A673 (cell line): ENCODE measurements at regions not wholly inside any gene's neighbourhood (a gene's known extent, or its start where the extent isn't known, plus 50 kb on each side); places are given as distances from the start of the nearest gene placed in this dataset.

Experiments used
- BruUV-seq: library from RNA; stranded (reverse); fragments of 400-500 nt; replicated peaks from 2 replicates; lab custom pipeline; 2021; lab: Mats Ljungman, UMichigan
- CTCF ChIA-PET: fragments of 300-600 bp; sonication (Branson Sonifier 250); formaldehyde crosslinking; loops from one replicate; lab custom pipeline; 2022; ENCODE audit warnings: antibody characterized with exemption; lab: Charles Lee
- POLR2A ChIA-PET: fragments of 300-600 bp; sonication (Branson Sonifier 250); formaldehyde crosslinking; loops from one replicate; lab custom pipeline; 2022; ENCODE audit warnings: antibody characterized with exemption; ENCODE audit not compliant: low non-redundant PET; lab: Charles Lee
- DNase-seq: peaks from one replicate; pipeline ENCODE4 v3.0.0-alpha.2; 2015; ENCODE audit warnings: low spot score
- H3K27ac ChIP-seq: fragments of 200-600 bp; sonication (generic); 2 replicates; pipeline ENCODE4 v1.5.1; 2016; ENCODE audit warnings: mixed run types, low read depth, mild to moderate bottlenecking, mixed read lengths, antibody characterized with exemption, low read length; ENCODE audit not compliant: poor library complexity, severe bottlenecking
- H3K27me3 ChIP-seq: fragments of 200-600 bp; sonication (generic); replicated peaks from 2 replicates; pipeline ENCODE4 v1.6.1; 2017; ENCODE audit warnings: mixed run types, low read depth, mild to moderate bottlenecking, mixed read lengths, antibody characterized with exemption, low read length; ENCODE audit not compliant: insufficient read depth, poor library complexity
- H3K36me3 ChIP-seq: fragments of 200-600 bp; sonication (generic); 2 replicates; pipeline ENCODE4 v1.6.1; 2016; ENCODE audit warnings: mixed run types, mild to moderate bottlenecking, mixed read lengths, antibody characterized with exemption, low read length; ENCODE audit not compliant: insufficient read depth, poor library complexity, severe bottlenecking
- H3K4me1 ChIP-seq: fragments of 200-600 bp; sonication (generic); 2 replicates; pipeline ENCODE4 v1.6.1; 2017; ENCODE audit warnings: mixed run types, mild to moderate bottlenecking, mixed read lengths, antibody characterized with exemption, low read length; ENCODE audit not compliant: insufficient read depth, poor library complexity, severe bottlenecking
- H3K4me3 ChIP-seq: fragments of 200-600 bp; sonication (generic); 2 replicates; pipeline ENCODE4 v1.5.1; 2016; ENCODE audit warnings: low read depth, mixed run types, mild to moderate bottlenecking, mixed read lengths, low read length; ENCODE audit not compliant: poor library complexity, severe bottlenecking
- H3K9me3 ChIP-seq: fragments of 200-600 bp; sonication (generic); 2 replicates; pipeline ENCODE4 v1.6.1; 2016; ENCODE audit warnings: mixed run types, low read depth, mild to moderate bottlenecking, mixed read lengths, antibody characterized with exemption, low read length; ENCODE audit not compliant: poor library complexity, severe bottlenecking
- EZH2 ChIP-seq: fragments of 200-600 bp; sonication (generic); IDR thresholded peaks from 2 replicates; pipeline ENCODE4 v1.6.1; 2017; ENCODE audit warnings: borderline replicate concordance, low read depth, mild to moderate bottlenecking, mixed read lengths, antibody characterized with exemption, low read length; ENCODE audit not compliant: poor library complexity, severe bottlenecking
- intact Hi-C: fragments of 100-400 bp; cut with micrococcal nuclease; formaldehyde crosslinking; loops from one replicate; pipeline ENCODE4 v1.10.0; 2022; ENCODE audit not compliant: unreplicated experiment
- TF ChIP-seq, protein P1 (sequence below): fragments of 300-800, 200-600 bp; sonication (generic); conservative IDR thresholded peaks from 2 replicates; pipeline ENCODE4 v1.5.1; 2017; ENCODE audit warnings: low read depth, mild to moderate bottlenecking, antibody characterized with exemption, low read length, moderate library complexity, mixed read lengths

DNA sequence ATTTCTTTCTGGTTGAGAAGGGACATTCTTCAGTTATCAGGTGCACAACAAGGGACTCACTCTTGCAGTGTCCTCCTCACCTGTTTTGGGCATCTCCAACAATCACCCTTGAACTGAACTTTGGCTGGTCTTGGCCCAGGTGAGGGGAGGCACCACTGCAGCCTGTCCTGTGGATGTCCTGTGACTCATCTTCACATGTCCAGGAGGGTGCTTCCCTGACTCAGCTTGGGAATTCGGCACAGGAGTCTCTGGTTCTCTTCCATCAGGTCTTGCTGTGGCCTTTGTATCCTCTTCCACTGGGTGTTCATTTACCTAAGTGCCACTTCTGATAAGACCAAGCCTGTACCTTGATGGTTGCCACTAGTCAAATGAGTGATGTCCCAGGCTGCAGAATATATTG is 196.7 kb upstream of the MKI67 start:
- no TSS peak for BruUV-seq
- Histone ChIP-seq H3K27ac (no peak overlapping the region), H3K36me3 (no peaks in the 10 kb centered on the region), H3K27me3 (peaks cover 69% of the 10 kb centered on the region), H3K4me3 (no peak overlapping the region), H3K4me1 (no peaks in the 10 kb centered on the region), H3K9me3 (peaks cover 3% of the 10 kb centered on the region)
- POLR2A ChIA-PET: no interaction called here
- intact Hi-C loops: no loop called here
- TF ChIP-seq, protein P1, sequence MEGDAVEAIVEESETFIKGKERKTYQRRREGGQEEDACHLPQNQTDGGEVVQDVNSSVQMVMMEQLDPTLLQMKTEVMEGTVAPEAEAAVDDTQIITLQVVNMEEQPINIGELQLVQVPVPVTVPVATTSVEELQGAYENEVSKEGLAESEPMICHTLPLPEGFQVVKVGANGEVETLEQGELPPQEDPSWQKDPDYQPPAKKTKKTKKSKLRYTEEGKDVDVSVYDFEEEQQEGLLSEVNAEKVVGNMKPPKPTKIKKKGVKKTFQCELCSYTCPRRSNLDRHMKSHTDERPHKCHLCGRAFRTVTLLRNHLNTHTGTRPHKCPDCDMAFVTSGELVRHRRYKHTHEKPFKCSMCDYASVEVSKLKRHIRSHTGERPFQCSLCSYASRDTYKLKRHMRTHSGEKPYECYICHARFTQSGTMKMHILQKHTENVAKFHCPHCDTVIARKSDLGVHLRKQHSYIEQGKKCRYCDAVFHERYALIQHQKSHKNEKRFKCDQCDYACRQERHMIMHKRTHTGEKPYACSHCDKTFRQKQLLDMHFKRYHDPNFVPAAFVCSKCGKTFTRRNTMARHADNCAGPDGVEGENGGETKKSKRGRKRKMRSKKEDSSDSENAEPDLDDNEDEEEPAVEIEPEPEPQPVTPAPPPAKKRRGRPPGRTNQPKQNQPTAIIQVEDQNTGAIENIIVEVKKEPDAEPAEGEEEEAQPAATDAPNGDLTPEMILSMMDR: no peak
- no peak for TF ChIP-seq EZH2
- DNase-seq: no peak
- CTCF ChIA-PET: no interaction called here

DNA sequence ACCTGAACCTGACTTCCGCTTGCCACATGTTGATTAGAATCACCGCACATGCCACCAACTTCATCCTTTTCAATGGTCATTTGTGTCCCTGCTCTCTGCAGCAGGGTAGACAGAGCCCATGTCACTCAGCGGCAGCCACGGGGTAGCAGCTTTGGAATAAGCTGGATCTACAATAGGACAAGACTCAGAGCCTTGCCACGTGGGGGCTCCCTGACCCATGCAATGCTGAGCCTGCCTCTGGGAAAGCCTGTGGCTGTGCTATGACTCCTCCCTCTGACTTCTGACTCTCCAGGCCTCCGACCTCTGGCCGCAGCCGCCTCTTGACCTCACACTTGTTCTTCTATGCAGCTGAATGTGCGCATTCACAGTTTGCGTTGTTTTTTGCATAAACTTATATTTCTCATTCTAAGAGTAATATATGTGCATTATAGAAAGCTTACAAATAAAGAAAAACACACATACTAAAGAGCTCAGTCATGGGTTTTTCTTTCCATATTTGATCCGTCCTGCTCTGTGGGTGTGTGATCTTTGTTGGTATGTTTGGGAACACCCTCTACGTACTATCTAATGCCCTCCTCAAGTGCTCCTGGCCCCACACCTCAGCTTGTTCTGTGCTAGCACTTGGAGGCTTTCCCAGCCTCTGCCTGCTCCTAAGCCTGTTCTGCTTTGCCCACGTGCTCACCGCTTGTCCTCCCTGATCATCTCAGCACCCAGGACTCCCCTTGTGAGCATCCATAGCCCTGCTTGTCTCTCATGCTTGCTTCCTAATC is 198.0 kb upstream of the MKI67 start:
- CTCF ChIA-PET: no interaction called here
- POLR2A ChIA-PET: no interaction called here
- H3K27ac ChIP-seq: no peak overlapping the region
- H3K27me3 ChIP-seq: peaks cover 82% of the 10 kb centered on the region
- DNase-seq: peak; percentile 21
- peak; percentile 35 for TF ChIP-seq EZH2
- TF ChIP-seq, protein P1: no peak
- H3K9me3 ChIP-seq: peaks cover 9% of the 10 kb centered on the region
- intact Hi-C loops: no loop called here
- no peaks in the 10 kb centered on the region for H3K36me3 ChIP-seq
- BruUV-seq: no TSS peak
- no peaks in the 10 kb centered on the region for H3K4me1 ChIP-seq
- H3K4me3 ChIP-seq: no peak overlapping the region

DNA sequence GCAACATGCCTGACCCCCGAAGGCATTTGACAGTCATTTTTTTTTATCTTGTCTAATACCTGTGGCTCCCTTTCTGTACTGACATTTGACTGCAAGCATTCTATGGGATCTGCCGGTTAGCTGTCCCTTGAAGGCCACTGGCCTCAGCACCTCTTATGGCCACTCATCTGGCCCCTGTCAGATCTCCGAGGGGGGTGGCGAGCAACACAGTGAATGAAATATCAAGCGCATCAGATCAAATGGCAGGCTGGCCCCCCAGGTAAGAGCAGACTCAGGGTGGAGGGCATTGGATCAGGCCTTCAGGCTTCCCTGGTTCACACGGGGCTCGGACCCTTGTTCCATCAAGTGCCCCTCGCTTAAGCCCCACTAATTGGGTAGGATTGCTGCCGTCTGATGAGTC is 199.6 kb upstream of the MKI67 start:
- TF ChIP-seq EZH2: no peak
- TF ChIP-seq, protein P1: no peak
- H3K27me3 ChIP-seq: peaks cover 97% of the 10 kb centered on the region
- CTCF ChIA-PET: no interaction called here
- H3K4me3 ChIP-seq: no peak overlapping the region
- intact Hi-C loops: no loop called here
- no peak for DNase-seq
- H3K9me3 ChIP-seq: peaks cover 9% of the 10 kb centered on the region
- no TSS peak for BruUV-seq
- no peaks in the 10 kb centered on the region for H3K36me3 ChIP-seq
- no peaks in the 10 kb centered on the region for H3K4me1 ChIP-seq
- H3K27ac ChIP-seq: no peak overlapping the region
- POLR2A ChIA-PET: no interaction called here
